ENCODE measurements at regions not wholly inside any gene's neighbourhood (a gene's known extent, or its start where the extent isn't known, plus 50 kb on each side); places are given as distances from the start of the nearest gene placed in this dataset.

DNA sequence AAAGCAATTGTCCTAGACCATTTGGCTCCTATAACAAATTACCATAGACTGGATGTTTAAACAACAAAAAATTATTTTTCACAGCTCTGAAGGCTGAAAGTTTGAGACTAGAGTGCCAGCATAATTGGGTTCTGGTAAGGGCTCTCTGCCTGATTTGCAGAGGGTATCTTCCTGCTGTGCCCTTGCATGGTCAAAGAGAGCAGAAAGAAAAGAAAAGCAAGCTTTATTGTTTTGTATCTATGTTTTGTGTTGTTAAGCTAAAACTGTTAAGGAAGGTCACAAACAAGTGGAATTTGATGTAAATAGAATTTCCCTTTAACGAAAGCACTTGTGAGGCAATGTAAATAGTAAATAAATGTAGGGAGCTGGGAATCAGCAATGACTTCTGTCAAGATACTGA is 1031.0 kb upstream of the ATXN7L3B start:
- DNase-seq (ENCODE audit: low spot score), result no peak
- TF ChIP-seq EZH2 (IDR thresholded peaks at IDR 0.05; ENCODE audit: borderline replicate concordance, low read depth, low read length, poor library complexity, severe bottlenecking), result no peak
- TF ChIP-seq, protein P1, sequence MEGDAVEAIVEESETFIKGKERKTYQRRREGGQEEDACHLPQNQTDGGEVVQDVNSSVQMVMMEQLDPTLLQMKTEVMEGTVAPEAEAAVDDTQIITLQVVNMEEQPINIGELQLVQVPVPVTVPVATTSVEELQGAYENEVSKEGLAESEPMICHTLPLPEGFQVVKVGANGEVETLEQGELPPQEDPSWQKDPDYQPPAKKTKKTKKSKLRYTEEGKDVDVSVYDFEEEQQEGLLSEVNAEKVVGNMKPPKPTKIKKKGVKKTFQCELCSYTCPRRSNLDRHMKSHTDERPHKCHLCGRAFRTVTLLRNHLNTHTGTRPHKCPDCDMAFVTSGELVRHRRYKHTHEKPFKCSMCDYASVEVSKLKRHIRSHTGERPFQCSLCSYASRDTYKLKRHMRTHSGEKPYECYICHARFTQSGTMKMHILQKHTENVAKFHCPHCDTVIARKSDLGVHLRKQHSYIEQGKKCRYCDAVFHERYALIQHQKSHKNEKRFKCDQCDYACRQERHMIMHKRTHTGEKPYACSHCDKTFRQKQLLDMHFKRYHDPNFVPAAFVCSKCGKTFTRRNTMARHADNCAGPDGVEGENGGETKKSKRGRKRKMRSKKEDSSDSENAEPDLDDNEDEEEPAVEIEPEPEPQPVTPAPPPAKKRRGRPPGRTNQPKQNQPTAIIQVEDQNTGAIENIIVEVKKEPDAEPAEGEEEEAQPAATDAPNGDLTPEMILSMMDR (conservative IDR thresholded peaks at IDR 0.05; ENCODE audit: low read depth, low read length), result no peak
- ChIA-PET CTCF (no interaction called here), POLR2A (ENCODE audit: low non-redundant PET) (no interaction called here)
- intact Hi-C loops (cut with micrococcal nuclease; ENCODE audit: unreplicated experiment), result no loop called here
- no peak overlapping the region for H3K27ac ChIP-seq (ENCODE audit: low read depth, low read length, poor library complexity, severe bottlenecking)
- H3K36me3 ChIP-seq (ENCODE audit: insufficient read depth, low read length, poor library complexity, severe bottlenecking), result no peaks in the 10 kb centered on the region
- H3K27me3 ChIP-seq (replicated peaks; ENCODE audit: insufficient read depth, low read depth, low read length, poor library complexity), result no peaks in the 10 kb centered on the region
- H3K9me3 ChIP-seq (ENCODE audit: low read depth, low read length, poor library complexity, severe bottlenecking), result no peaks in the 10 kb centered on the region
- no TSS peak for BruUV-seq (replicated peaks)
- H3K4me3 ChIP-seq (ENCODE audit: low read depth, low read length, poor library complexity, severe bottlenecking), result no peak overlapping the region
- no peaks in the 10 kb centered on the region for H3K4me1 ChIP-seq (ENCODE audit: insufficient read depth, low read length, poor library complexity, severe bottlenecking)

DNA sequence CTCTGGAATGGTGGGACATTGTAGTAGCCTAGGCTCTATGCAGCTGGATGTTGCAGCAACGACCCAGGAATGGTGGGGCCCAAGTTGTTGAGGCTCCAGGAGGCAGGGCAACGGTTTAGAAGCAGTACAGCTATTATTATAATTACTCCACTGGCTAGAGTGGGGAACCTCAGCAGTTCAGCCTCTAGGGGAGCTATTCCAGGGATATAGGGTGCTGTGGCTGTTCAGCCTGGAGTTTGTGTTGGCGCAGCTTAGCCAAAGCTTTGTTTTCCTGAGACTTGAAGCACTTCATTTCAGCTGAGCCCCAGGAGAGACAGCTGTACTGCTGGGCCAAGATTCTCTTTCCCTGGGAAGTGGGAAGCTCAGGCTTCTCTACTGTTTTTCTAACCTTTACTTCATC is 1023.0 kb upstream of the ATXN7L3B start:
- Histone ChIP-seq H3K36me3 (ENCODE audit: insufficient read depth, low read length, poor library complexity, severe bottlenecking) (no peaks in the 10 kb centered on the region), H3K27me3 (replicated peaks; ENCODE audit: insufficient read depth, low read depth, low read length, poor library complexity) (no peaks in the 10 kb centered on the region), H3K4me3 (ENCODE audit: low read depth, low read length, poor library complexity, severe bottlenecking) (no peak overlapping the region), H3K27ac (ENCODE audit: low read depth, low read length, poor library complexity, severe bottlenecking) (no peak overlapping the region), H3K9me3 (ENCODE audit: low read depth, low read length, poor library complexity, severe bottlenecking) (peaks cover 10% of the 10 kb centered on the region), H3K4me1 (ENCODE audit: insufficient read depth, low read length, poor library complexity, severe bottlenecking) (no peaks in the 10 kb centered on the region)
- POLR2A ChIA-PET (ENCODE audit: low non-redundant PET), result no interaction called here
- CTCF ChIA-PET, result no interaction called here
- BruUV-seq (replicated peaks), result no TSS peak
- DNase-seq (ENCODE audit: low spot score), result peak; percentile 7
- intact Hi-C loops (cut with micrococcal nuclease; ENCODE audit: unreplicated experiment), result no loop called here
- TF ChIP-seq, protein P1 (conservative IDR thresholded peaks at IDR 0.05; ENCODE audit: low read depth, low read length), result no peak
- TF ChIP-seq EZH2 (IDR thresholded peaks at IDR 0.05; ENCODE audit: borderline replicate concordance, low read depth, low read length, poor library complexity, severe bottlenecking), result no peak

GRCh38 chr12:73517859-73518258 is 1019.8 kb upstream of the ATXN7L3B start:
- POLR2A ChIA-PET (ENCODE audit: low non-redundant PET), result no interaction called here

More at GRCh38 chr12:73517859-73518258, 1019.8 kb upstream of the ATXN7L3B start:
- Histone ChIP-seq H3K9me3 (ENCODE audit: low read depth, low read length, poor library complexity, severe bottlenecking) (peaks cover 16% of the 10 kb centered on the region), H3K36me3 (ENCODE audit: insufficient read depth, low read length, poor library complexity, severe bottlenecking) (no peaks in the 10 kb centered on the region), H3K27me3 (replicated peaks; ENCODE audit: insufficient read depth, low read depth, low read length, poor library complexity) (no peaks in the 10 kb centered on the region), H3K27ac (ENCODE audit: low read depth, low read length, poor library complexity, severe bottlenecking) (no peak overlapping the region), H3K4me3 (ENCODE audit: low read depth, low read length, poor library complexity, severe bottlenecking) (no peak overlapping the region), H3K4me1 (ENCODE audit: insufficient read depth, low read length, poor library complexity, severe bottlenecking) (no peaks in the 10 kb centered on the region)
- no peak for DNase-seq (ENCODE audit: low spot score)
- CTCF ChIA-PET, result no interaction called here
- BruUV-seq (replicated peaks), result no TSS peak
- TF ChIP-seq EZH2 (IDR thresholded peaks at IDR 0.05; ENCODE audit: borderline replicate concordance, low read depth, low read length, poor library complexity, severe bottlenecking), result no peak
- TF ChIP-seq, protein P1 (conservative IDR thresholded peaks at IDR 0.05; ENCODE audit: low read depth, low read length), result no peak
- intact Hi-C loops (cut with micrococcal nuclease; ENCODE audit: unreplicated experiment), result no loop called here

Measured in A673 (cell line).